B cell (primary cell): ENCODE measurements at regions not wholly inside any gene's neighbourhood (a gene's known extent, or its start where the extent isn't known, plus 50 kb on each side); places are given as distances from the start of the nearest gene placed in this dataset.

Experiments
- ATAC-seq: fragments of 200-7000 bp; cut with Tn5 transposase; one replicate; pipeline ENCODE4 v1.10.0; 2021; ENCODE audit warnings: low read depth, mild to moderate bottlenecking, moderate number of reproducible peaks, moderate library complexity
- CTCF ChIA-PET: fragments of 350-600 bp; sonication (Branson Sonifier 250); formaldehyde crosslinking; loops from one replicate; lab custom pipeline; 2021; ENCODE audit warnings: antibody characterized with exemption, inconsistent platforms; lab: Charles Lee
- POLR2A ChIA-PET: fragments of 350-600 bp; sonication (Branson Sonifier 250); formaldehyde crosslinking; loops from one replicate; lab custom pipeline; 2021; ENCODE audit warnings: antibody characterized with exemption; lab: Charles Lee
- DNase-seq: peaks from one replicate; pipeline ENCODE4 v3.0.0; 2013
- H2AFZ ChIP-seq: 2 replicates; pipeline ENCODE4 v1.6.1; 2012; ENCODE audit warnings: mild to moderate bottlenecking, low read depth, low read length; ENCODE audit not compliant: insufficient read depth, poor library complexity, severe bottlenecking
- H3K27ac ChIP-seq, 2 donors: 1 replicate in 1 of 2; 2 replicates in 1 of 2; pipeline ENCODE4 v1.5.1; 2012 to 2013; ENCODE audit warnings: low read length in 2 of 2, mild to moderate bottlenecking in 2 of 2, moderate library complexity in 1 of 2
- H3K27me3 ChIP-seq, 4 experiments: fragments of 200-600 bp in 1 of 4; sonication (generic) in 1 of 4; replicated peaks in 1 of 4; 1 replicate in 2 of 4; 2 replicates in 2 of 4; pipeline versions ENCODE4 v1.6.1 to v1.7.0; 2013 to 2016; ENCODE audit warnings: low read length in 3 of 4, mild to moderate bottlenecking in 2 of 4, mixed read lengths in 1 of 4, moderate library complexity in 1 of 4; ENCODE audit not compliant: insufficient read depth in 4 of 4, control insufficient read depth in 3 of 4; ENCODE audit errors: control extremely low read depth in 1 of 4
- H3K36me3 ChIP-seq, 2 experiments: replicated peaks in 1 of 2; 1 replicate in 1 of 2; 2 replicates in 1 of 2; pipeline versions ENCODE4 v1.6.1 to v1.7.1; 2013; ENCODE audit warnings: low read length in 1 of 2; ENCODE audit not compliant: insufficient read depth in 2 of 2, control insufficient read depth in 1 of 2; ENCODE audit errors: control extremely low read depth in 1 of 2, extremely low read depth in 1 of 2
- H3K4me1 ChIP-seq, 2 donors: fragments of 200-600 bp in 1 of 2; sonication (generic) in 1 of 2; 1 replicate in 1 of 2; 2 replicates in 1 of 2; pipeline versions ENCODE4 v1.5.1 to v1.6.1; 2013 to 2017; ENCODE audit warnings: low read length in 2 of 2; ENCODE audit not compliant: control insufficient read depth in 2 of 2, insufficient read depth in 2 of 2
- H3K4me2 ChIP-seq: replicated peaks from 2 replicates; pipeline ENCODE3; 2012; ENCODE audit warnings: mild to moderate bottlenecking, low read depth, low read length; ENCODE audit not compliant: poor library complexity, severe bottlenecking
- H3K4me3 ChIP-seq, 5 experiments: fragments of 200-600 bp in 1 of 5; sonication (generic) in 1 of 5; 1 replicate in 3 of 5; 2 replicates in 2 of 5; pipeline versions ENCODE4 v1.5.1 to v1.7.0; 2011 to 2016; ENCODE audit warnings: low read length in 4 of 5, mild to moderate bottlenecking in 4 of 5, low read depth in 2 of 5, control low read depth in 1 of 5, moderate library complexity in 1 of 5; ENCODE audit not compliant: insufficient read depth in 1 of 5; ENCODE audit errors: control extremely low read depth in 1 of 5, extremely low read depth in 1 of 5
- H3K79me2 ChIP-seq: fragments of 200-600 bp; sonication (generic); one replicate; pipeline ENCODE4 v1.6.0; 2016; ENCODE audit warnings: low read length; ENCODE audit not compliant: control insufficient read depth, insufficient read depth
- H3K9ac ChIP-seq: fragments of 200-600 bp; sonication (generic); 2 replicates; pipeline ENCODE4 v1.6.1; 2017; ENCODE audit warnings: mild to moderate bottlenecking, low read length, moderate library complexity
- H3K9me3 ChIP-seq, 3 donors: one replicate each; pipeline versions ENCODE4 v1.6.1 to v1.7.1; 2013; ENCODE audit warnings: low read length in 2 of 3; ENCODE audit not compliant: control insufficient read depth in 2 of 3, insufficient read depth in 1 of 3; ENCODE audit errors: control extremely low read depth in 1 of 3
- H4K20me1 ChIP-seq: 2 replicates; pipeline ENCODE4 v1.6.0; 2012; ENCODE audit warnings: mild to moderate bottlenecking, low read length; ENCODE audit not compliant: insufficient read depth, control insufficient read depth, poor library complexity, severe bottlenecking
- H3K27ac Mint-ChIP-seq: one replicate; pipeline ENCODE4 v1.8.0; 2021; ENCODE audit warnings: mixed read lengths
- H3K27me3 Mint-ChIP-seq: one replicate; pipeline ENCODE4 v1.8.0; 2021; ENCODE audit warnings: mixed read lengths
- H3K4me1 Mint-ChIP-seq: one replicate; pipeline ENCODE4 v1.8.0; 2021; ENCODE audit warnings: mixed read lengths
- H3K4me3 Mint-ChIP-seq: one replicate; pipeline ENCODE4 v1.8.0; 2021; ENCODE audit warnings: mixed read lengths
- H3K9me3 Mint-ChIP-seq: one replicate; pipeline ENCODE4 v1.8.0; 2022; ENCODE audit warnings: mixed read lengths; ENCODE audit not compliant: insufficient read depth
- CTCF ChIP-seq: fragments of 200-600 bp; IDR thresholded peaks from one replicate; pipeline ENCODE4 v1.8.0; 2022; ENCODE audit warnings: antibody characterized with exemption, mild to moderate bottlenecking
- EZH2 ChIP-seq: IDR thresholded peaks from 2 replicates; pipeline ENCODE4 v1.6.1; 2012; ENCODE audit warnings: borderline replicate concordance, low read depth, mild to moderate bottlenecking, moderate library complexity, low read length; ENCODE audit not compliant: insufficient read depth, poor library complexity, severe bottlenecking
- WGBS: methylation state at CpG from one replicate; pipeline ENCODE4 v1.1.5; 2013; ENCODE audit warnings: missing lambda C conversion rate; ENCODE audit not compliant: insufficient coverage; 5-methylcytosine and 5-hydroxymethylcytosine counted together
- intact Hi-C: fragments of 100-400 bp; cut with micrococcal nuclease; formaldehyde crosslinking; loops from one replicate; pipeline ENCODE4 v1.10.0; 2022

- Histone ChIP-seq H3K27me3 (no peaks in the 10 kb centered on the region), H3K36me3 (no peaks in the 10 kb centered on the region), H3K79me2 (no peaks in the 10 kb centered on the region), H3K4me3 (no peak overlapping the region), H2AFZ (no peak overlapping the region), H3K27ac (no peak overlapping the region), H3K9me3 (no peaks in the 10 kb centered on the region), H3K9ac (no peak overlapping the region), H3K4me2 (no peak overlapping the region), H4K20me1 (no peaks in the 10 kb centered on the region), H3K4me1 (no peaks in the 10 kb centered on the region)
- H3K27ac Mint-ChIP-seq, result no peak overlapping the region
- H3K4me1 Mint-ChIP-seq, result no peaks in the 10 kb centered on the region
- no peaks in the 10 kb centered on the region for H3K27me3 Mint-ChIP-seq
- DNase-seq (no peak), ATAC-seq (no peak)
- ChIA-PET CTCF (no interaction called here), POLR2A (no interaction called here)
- TF ChIP-seq EZH2 (no peak), CTCF (no peak)
- 50% methylated on average over 1 of the region's 3 CpGs for WGBS
- intact Hi-C loops, result no loop called here
- H3K4me3 Mint-ChIP-seq, result no peak overlapping the region
- no peaks in the 10 kb centered on the region for H3K9me3 Mint-ChIP-seq
Measured at GRCh38 chr2:104016801-104017200, 837.1 kb upstream of the POU3F3 start.

- H3K79me2 ChIP-seq, result no peaks in the 10 kb centered on the region
- H3K9me3 ChIP-seq, result peaks cover 0 to 7% (median 0%) of the 10 kb centered on the region in 3 donors
- Mint-ChIP-seq H3K9me3 (no peaks in the 10 kb centered on the region), H3K27ac (no peak overlapping the region), H3K4me3 (no peak overlapping the region), H3K27me3 (no peaks in the 10 kb centered on the region), H3K4me1 (no peaks in the 10 kb centered on the region)
- no peak overlapping the region for H3K9ac ChIP-seq
- no peak overlapping the region for H3K4me2 ChIP-seq
- no peak overlapping the region for H3K4me3 ChIP-seq
- no peaks in the 10 kb centered on the region for H4K20me1 ChIP-seq
- no peak for ATAC-seq
- H3K4me1 ChIP-seq, result no peaks in the 10 kb centered on the region
- CTCF ChIA-PET, result no interaction called here
- intact Hi-C loops, result no loop called here
- no peak for TF ChIP-seq CTCF
- TF ChIP-seq EZH2, result no peak
- POLR2A ChIA-PET, result no interaction called here
- no peaks in the 10 kb centered on the region for H3K36me3 ChIP-seq
- no peak for DNase-seq
- H3K27ac ChIP-seq, result no peak overlapping the region
- WGBS, result 88% methylated on average over 2 of the region's 2 CpGs
- H2AFZ ChIP-seq, result no peak overlapping the region
- H3K27me3 ChIP-seq, result no peaks in the 10 kb centered on the region
Measured at GRCh38 chr2:104023306-104023705, 830.6 kb upstream of the POU3F3 start.
